ENCODE measurements at regions not wholly inside any gene's neighbourhood (a gene's known extent, or its start where the extent isn't known, plus 50 kb on each side); places are given as distances from the start of the nearest gene placed in this dataset.

- peaks cover 21% of the 10 kb centered on the region for H3K4me1 Mint-ChIP-seq
Observed at GRCh38 chr2:48104418-48104817, 198.1 kb upstream of the FBXO11 start.

More at GRCh38 chr2:48104418-48104817, 198.1 kb upstream of the FBXO11 start:
- Histone ChIP-seq H3K79me2 (replicated peaks; ENCODE audit: insufficient read depth) (no peaks in the 10 kb centered on the region), H3K4me3 (no peak overlapping the region), H3K27me3 (ENCODE audit: insufficient read depth) (no peaks in the 10 kb centered on the region), H3F3A (replicated peaks; ENCODE audit: low read depth) (no peaks in the 10 kb centered on the region), H4K20me1 (replicated peaks; ENCODE audit: insufficient read depth) (no peaks in the 10 kb centered on the region), H3K27ac (ENCODE audit: low read depth) (no peak overlapping the region), H3K9me2 (ENCODE audit: insufficient read depth) (no peaks in the 10 kb centered on the region), H3K4me2 (no peak overlapping the region), H3K4me1 (ENCODE audit: insufficient read depth) (peaks cover 18% of the 10 kb centered on the region), H3K36me3 (ENCODE audit: insufficient read depth) (no peaks in the 10 kb centered on the region), H2AFZ (no peak overlapping the region)
- TF ChIP-seq JUNB (IDR thresholded peaks at IDR 0.05; ENCODE audit: unreplicated experiment) (no peak), ZNF462 (CRISPR knock-in tag; IDR thresholded peaks at IDR 0.05) (no peak), EZH2 (IDR thresholded peaks at IDR 0.05; ENCODE audit: low read depth, unreplicated experiment) (no peak), NANOG (IDR thresholded peaks at IDR 0.05; ENCODE audit: borderline replicate concordance) (no peak), CTCF (conservative IDR thresholded peaks at IDR 0.05; ENCODE audit: low read depth in 2 of 2) (no peak), CREB1 (CRISPR knock-in tag; IDR thresholded peaks at IDR 0.05; ENCODE audit: low read depth) (no peak), EZH2phosphoT487 (IDR thresholded peaks at IDR 0.05; ENCODE audit: unreplicated experiment) (no peak), ZNF331 (CRISPR knock-in tag; IDR thresholded peaks at IDR 0.05; ENCODE audit: low read depth) (no peak), STAT1 (IDR thresholded peaks at IDR 0.05; ENCODE audit: unreplicated experiment) (no peak), ZNF114 (CRISPR knock-in tag; IDR thresholded peaks at IDR 0.05) (no peak), POLR2AphosphoS5 (IDR thresholded peaks at IDR 0.05; ENCODE audit: low read depth) (no peak)
- TF ChIP-seq, protein P1, sequence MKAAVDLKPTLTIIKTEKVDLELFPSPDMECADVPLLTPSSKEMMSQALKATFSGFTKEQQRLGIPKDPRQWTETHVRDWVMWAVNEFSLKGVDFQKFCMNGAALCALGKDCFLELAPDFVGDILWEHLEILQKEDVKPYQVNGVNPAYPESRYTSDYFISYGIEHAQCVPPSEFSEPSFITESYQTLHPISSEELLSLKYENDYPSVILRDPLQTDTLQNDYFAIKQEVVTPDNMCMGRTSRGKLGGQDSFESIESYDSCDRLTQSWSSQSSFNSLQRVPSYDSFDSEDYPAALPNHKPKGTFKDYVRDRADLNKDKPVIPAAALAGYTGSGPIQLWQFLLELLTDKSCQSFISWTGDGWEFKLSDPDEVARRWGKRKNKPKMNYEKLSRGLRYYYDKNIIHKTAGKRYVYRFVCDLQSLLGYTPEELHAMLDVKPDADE (IDR thresholded peaks at IDR 0.05): no peak
- TF ChIP-seq, protein P2, sequence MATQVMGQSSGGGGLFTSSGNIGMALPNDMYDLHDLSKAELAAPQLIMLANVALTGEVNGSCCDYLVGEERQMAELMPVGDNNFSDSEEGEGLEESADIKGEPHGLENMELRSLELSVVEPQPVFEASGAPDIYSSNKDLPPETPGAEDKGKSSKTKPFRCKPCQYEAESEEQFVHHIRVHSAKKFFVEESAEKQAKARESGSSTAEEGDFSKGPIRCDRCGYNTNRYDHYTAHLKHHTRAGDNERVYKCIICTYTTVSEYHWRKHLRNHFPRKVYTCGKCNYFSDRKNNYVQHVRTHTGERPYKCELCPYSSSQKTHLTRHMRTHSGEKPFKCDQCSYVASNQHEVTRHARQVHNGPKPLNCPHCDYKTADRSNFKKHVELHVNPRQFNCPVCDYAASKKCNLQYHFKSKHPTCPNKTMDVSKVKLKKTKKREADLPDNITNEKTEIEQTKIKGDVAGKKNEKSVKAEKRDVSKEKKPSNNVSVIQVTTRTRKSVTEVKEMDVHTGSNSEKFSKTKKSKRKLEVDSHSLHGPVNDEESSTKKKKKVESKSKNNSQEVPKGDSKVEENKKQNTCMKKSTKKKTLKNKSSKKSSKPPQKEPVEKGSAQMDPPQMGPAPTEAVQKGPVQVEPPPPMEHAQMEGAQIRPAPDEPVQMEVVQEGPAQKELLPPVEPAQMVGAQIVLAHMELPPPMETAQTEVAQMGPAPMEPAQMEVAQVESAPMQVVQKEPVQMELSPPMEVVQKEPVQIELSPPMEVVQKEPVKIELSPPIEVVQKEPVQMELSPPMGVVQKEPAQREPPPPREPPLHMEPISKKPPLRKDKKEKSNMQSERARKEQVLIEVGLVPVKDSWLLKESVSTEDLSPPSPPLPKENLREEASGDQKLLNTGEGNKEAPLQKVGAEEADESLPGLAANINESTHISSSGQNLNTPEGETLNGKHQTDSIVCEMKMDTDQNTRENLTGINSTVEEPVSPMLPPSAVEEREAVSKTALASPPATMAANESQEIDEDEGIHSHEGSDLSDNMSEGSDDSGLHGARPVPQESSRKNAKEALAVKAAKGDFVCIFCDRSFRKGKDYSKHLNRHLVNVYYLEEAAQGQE (IDR thresholded peaks at IDR 0.05; ENCODE audit: unreplicated experiment): no peak
- Mint-ChIP-seq H3K27me3 (ENCODE audit: insufficient read depth, low read depth, poor library complexity) (no peaks in the 10 kb centered on the region), H3K9me3 (peaks cover 7% of the 10 kb centered on the region; the same call in 2 of the 3 replicates), H3K36me3 (ENCODE audit: low read depth) (peaks cover 3% of the 10 kb centered on the region; the same call in 1 of the 3 replicates), H3K27ac (no peak overlapping the region), H3K4me3 (no peak overlapping the region)
- no peak for ATAC-seq
- DNase-seq (ENCODE audit: low spot score): no peak

Data from GM23338 (cell line).